Thyroid gland (tissue), 4 donors: ENCODE measurements at regions not wholly inside any gene's neighbourhood (a gene's known extent, or its start where the extent isn't known, plus 50 kb on each side); places are given as distances from the start of the nearest gene placed in this dataset.

Experiments
- POLR2A ChIP-seq, 2 donors: fragments of 450-650 bp; IDR thresholded peaks; one replicate each; pipeline ENCODE4 v1.6.1; 2017; ENCODE audit warnings: antibody characterized with exemption in 2 of 2, mild to moderate bottlenecking in 2 of 2, moderate library complexity in 1 of 2
- TF ChIP-seq, protein P1 (sequence below), 6 experiments: fragments of 200-600 bp in 3 of 6; fragments of 450-650 bp in 3 of 6; sonication (generic) in 3 of 6; IDR thresholded peaks; one replicate each; pipeline ENCODE4 v1.5.1; 2016 to 2019; ENCODE audit warnings: antibody characterized with exemption in 6 of 6, mild to moderate bottlenecking in 2 of 6, inconsistent platforms in 1 of 6, moderate library complexity in 1 of 6

DNA sequence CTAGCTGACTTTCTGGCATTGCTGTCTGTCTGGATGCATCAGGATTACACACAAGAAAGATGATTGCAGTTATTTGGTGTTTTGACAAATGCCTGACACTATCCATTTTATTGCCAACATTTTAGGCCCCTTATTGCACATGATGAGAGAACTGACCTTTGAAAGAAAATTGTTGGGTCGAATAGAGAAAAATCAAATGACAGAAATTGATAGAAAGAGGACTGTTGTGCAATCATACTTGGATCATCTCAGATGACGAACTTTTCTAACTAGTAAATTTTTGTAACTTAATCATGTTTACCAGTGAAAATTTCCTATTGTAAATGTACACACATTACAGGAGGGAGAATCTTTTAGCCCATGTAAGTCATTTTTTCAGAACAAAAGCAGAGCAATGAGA is 251.5 kb upstream of the USP15 start:
- TF ChIP-seq, protein P1, sequence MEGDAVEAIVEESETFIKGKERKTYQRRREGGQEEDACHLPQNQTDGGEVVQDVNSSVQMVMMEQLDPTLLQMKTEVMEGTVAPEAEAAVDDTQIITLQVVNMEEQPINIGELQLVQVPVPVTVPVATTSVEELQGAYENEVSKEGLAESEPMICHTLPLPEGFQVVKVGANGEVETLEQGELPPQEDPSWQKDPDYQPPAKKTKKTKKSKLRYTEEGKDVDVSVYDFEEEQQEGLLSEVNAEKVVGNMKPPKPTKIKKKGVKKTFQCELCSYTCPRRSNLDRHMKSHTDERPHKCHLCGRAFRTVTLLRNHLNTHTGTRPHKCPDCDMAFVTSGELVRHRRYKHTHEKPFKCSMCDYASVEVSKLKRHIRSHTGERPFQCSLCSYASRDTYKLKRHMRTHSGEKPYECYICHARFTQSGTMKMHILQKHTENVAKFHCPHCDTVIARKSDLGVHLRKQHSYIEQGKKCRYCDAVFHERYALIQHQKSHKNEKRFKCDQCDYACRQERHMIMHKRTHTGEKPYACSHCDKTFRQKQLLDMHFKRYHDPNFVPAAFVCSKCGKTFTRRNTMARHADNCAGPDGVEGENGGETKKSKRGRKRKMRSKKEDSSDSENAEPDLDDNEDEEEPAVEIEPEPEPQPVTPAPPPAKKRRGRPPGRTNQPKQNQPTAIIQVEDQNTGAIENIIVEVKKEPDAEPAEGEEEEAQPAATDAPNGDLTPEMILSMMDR (IDR thresholded peaks at IDR 0.05), result no peak
- TF ChIP-seq POLR2A (IDR thresholded peaks at IDR 0.05), result no peak
